NB4 (cell line): ENCODE measurements at regions not wholly inside any gene's neighbourhood (a gene's known extent, or its start where the extent isn't known, plus 50 kb on each side); places are given as distances from the start of the nearest gene placed in this dataset.

Source experiments
- DNase-seq: peaks from one replicate; pipeline ENCODE4 v3.0.0; 2010; ENCODE audit warnings: low read depth
- H3K4me3 ChIP-seq: one replicate; pipeline ENCODE4 v1.5.1; 2011; ENCODE audit warnings: mild to moderate bottlenecking, low read depth, low read length, moderate library complexity
- MYC ChIP-seq: IDR thresholded peaks from 2 replicates; pipeline ENCODE4 v1.6.1; 2011; ENCODE audit warnings: low read depth, low read length
- POLR2A ChIP-seq: IDR thresholded peaks from 2 replicates; pipeline ENCODE4 v1.6.1; 2011; ENCODE audit warnings: mild to moderate bottlenecking; ENCODE audit not compliant: insufficient read length; ENCODE audit errors: extremely low read depth
- TF ChIP-seq, protein P1 (sequence below): IDR thresholded peaks from one replicate; pipeline ENCODE4 v1.5.1; 2012; ENCODE audit warnings: low read depth, low read length
- TF ChIP-seq, protein P2 (sequence below): IDR thresholded peaks from 2 replicates; pipeline ENCODE4 v1.6.1; 2011; ENCODE audit warnings: low read depth, low read length

DNA sequence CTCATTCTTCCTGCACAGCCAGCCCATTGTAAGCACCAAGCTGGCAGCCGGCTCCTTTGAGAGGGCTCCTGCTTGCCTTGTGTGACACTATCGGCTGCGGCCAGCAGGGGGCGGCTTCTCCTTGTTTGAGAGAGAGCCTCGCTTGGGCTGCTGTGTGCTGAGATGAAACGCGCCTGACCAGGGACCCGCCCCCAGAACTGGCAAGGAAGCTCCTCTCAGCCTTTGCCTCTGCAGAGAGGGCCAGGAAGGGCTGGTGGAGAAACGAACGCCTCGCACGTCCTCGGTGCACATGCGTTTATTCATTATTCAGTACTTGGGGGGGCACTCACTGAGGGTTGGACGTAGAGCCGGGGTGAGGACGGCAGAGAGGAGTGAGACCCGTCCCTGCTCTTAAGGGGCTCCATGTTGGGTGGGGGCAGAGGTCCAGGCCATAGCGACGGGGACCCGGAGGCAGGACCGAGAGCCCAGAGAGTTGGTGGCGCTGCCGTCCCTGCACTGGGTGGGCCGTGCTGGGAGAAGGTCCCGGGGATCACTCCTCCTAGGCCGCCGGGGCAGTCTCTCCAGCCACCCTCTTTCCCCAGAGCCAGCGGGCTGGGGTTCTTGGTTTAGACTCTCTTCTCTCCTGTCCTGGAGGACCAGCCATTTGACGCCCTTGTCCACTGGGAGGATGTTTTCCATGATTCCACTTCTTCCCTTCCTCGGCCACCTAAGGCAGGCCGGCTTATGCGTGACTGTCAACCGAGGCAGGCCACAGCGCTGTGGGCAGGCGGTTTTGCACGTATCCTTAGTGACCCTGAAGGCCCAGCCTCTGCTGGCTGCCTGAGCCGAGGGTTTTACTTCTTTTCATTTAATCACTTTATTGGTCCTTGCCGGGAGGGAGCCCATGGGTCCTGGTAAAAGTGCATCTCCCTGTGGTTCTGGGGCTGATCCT, 174.5 kb downstream of the KATNAL1 start:
- H3K4me3 ChIP-seq: no peak overlapping the region
- TF ChIP-seq POLR2A (peak; percentile 42), MYC (peak; percentile 82)
- TF ChIP-seq, protein P1, sequence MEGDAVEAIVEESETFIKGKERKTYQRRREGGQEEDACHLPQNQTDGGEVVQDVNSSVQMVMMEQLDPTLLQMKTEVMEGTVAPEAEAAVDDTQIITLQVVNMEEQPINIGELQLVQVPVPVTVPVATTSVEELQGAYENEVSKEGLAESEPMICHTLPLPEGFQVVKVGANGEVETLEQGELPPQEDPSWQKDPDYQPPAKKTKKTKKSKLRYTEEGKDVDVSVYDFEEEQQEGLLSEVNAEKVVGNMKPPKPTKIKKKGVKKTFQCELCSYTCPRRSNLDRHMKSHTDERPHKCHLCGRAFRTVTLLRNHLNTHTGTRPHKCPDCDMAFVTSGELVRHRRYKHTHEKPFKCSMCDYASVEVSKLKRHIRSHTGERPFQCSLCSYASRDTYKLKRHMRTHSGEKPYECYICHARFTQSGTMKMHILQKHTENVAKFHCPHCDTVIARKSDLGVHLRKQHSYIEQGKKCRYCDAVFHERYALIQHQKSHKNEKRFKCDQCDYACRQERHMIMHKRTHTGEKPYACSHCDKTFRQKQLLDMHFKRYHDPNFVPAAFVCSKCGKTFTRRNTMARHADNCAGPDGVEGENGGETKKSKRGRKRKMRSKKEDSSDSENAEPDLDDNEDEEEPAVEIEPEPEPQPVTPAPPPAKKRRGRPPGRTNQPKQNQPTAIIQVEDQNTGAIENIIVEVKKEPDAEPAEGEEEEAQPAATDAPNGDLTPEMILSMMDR: peak; percentile 80
- TF ChIP-seq, protein P2, sequence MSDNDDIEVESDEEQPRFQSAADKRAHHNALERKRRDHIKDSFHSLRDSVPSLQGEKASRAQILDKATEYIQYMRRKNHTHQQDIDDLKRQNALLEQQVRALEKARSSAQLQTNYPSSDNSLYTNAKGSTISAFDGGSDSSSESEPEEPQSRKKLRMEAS: peak; percentile 89
- peak; percentile 96 for DNase-seq

DNA sequence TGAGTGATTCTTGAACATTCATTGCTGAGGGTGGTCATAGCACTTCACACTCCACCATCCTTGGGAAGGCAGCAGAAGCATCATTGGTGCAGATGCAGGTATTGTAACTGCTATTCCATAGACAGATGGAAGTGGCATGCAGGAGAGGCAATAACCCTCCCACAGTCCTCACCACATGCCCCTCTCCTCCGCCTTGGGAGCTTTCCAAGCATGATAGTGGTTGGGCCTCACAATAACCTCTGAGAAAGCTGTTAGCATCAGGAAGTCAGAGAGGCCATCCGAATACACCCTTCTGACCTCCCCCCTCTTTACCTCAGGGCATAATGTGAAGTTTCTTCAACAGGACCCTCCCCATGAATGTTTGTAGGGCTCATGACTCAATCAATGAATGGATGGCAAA, 177.9 kb downstream of the KATNAL1 start:
- TF ChIP-seq, protein P2: no peak
- TF ChIP-seq POLR2A (no peak), MYC (no peak)
- TF ChIP-seq, protein P1: no peak
- H3K4me3 ChIP-seq: no peak overlapping the region
- no peak for DNase-seq

DNA sequence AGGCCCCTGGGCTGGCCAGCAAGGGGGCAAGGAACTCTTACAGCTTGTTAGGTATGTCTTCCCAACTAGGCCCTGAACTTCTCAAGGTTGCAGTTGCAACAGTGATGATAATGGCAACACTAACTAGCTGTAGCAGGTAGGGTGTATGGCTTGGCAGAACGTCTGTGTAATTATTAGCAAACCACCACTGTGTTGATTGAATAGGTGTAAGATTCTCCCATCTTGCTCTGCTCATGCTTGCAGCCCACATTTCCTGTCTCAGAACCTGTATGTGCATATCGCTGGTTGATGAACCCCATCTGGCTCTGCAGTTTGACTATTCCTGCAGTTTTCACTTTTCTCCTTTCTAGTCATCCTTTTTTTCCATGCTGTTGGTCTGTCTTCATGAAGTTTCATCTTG, 178.8 kb downstream of the KATNAL1 start:
- no peak for TF ChIP-seq POLR2A
- TF ChIP-seq, protein P1: no peak
- TF ChIP-seq, protein P2: no peak
- TF ChIP-seq MYC: no peak
- no peak for DNase-seq
- no peak overlapping the region for H3K4me3 ChIP-seq

DNA sequence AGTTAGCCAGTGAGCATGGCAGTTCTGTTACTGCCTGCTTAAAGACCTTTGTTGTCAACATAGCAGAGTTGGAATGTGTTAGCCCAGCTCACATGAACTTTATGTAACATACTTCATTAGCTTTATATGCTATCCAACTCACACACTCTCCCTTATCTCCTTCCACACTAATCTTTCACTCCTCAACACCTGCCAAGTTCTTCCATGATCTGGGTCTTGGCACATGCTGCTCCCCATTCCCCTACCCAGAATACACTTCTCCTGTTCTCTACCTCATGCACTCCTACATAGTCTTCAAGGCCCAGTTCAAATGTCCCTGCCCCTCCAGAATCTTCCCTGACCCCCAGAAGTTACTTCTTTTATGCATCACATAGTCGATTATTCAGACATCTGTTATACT, 179.3 kb downstream of the KATNAL1 start:
- DNase-seq: no peak
- TF ChIP-seq, protein P2: no peak
- TF ChIP-seq, protein P1: no peak
- no peak overlapping the region for H3K4me3 ChIP-seq

DNA sequence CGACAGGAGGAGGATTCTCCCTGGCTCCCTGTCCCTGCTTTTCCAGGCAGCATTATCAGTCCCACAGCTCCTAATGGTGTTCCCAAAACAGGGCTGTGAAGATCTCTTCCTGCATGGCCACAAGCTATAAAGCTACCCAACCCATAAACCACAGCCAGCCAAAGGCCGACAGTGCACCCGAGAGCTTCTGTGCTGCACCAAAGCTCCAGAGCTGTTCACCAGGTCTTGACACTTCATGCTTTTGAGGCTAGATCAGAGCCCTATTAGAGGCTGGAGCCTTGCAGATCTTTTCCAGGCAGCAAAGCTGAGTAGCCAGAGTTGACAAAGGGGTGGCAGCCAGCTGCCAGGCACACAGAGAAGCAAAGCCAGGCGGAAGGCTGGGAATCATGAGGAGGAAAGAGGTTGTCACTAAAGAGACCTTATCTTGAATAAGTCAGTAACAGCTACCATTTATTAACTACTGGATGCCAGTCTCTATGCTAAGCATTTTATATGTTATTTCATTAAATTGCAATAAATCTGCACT, 180.4 kb downstream of the KATNAL1 start:
- no peak for TF ChIP-seq MYC
- TF ChIP-seq, protein P2: no peak
- TF ChIP-seq, protein P1: no peak
- TF ChIP-seq POLR2A: no peak
- DNase-seq: no peak
- no peak overlapping the region for H3K4me3 ChIP-seq
